Mesenchymal stem cell (in vitro differentiated cells and primary cell): ENCODE measurements at regions not wholly inside any gene's neighbourhood (a gene's known extent, or its start where the extent isn't known, plus 50 kb on each side); places are given as distances from the start of the nearest gene placed in this dataset.
A peak's percentile ranks its signal among the peaks of the same experiment; 100 is the strongest.

Source experiments
- DNase-seq: peaks from one replicate; pipeline ENCODE4 v3.0.0-alpha.2; 2013
- H2AFZ ChIP-seq: one replicate; pipeline ENCODE4 v1.6.1; 2013; ENCODE audit warnings: low read depth, mild to moderate bottlenecking, control low read depth, inconsistent platforms, low read length, moderate library complexity
- H2AK5ac ChIP-seq: 2 replicates; pipeline ENCODE4 v1.6.1; 2013; ENCODE audit warnings: low read length, moderate library complexity, mild to moderate bottlenecking, inconsistent platforms; ENCODE audit not compliant: severe bottlenecking
- H2BK120ac ChIP-seq: one replicate; pipeline ENCODE4 v1.6.1; 2013; ENCODE audit warnings: low read depth, mild to moderate bottlenecking, inconsistent platforms, low read length, moderate library complexity
- H2BK12ac ChIP-seq, 2 experiments: one replicate each; pipeline ENCODE4 v1.6.1; 2013; ENCODE audit warnings: inconsistent platforms in 2 of 2, low read length in 2 of 2, mild to moderate bottlenecking in 2 of 2, moderate library complexity in 2 of 2, control low read depth in 1 of 2
- H2BK15ac ChIP-seq: one replicate; pipeline ENCODE4 v1.6.1; 2013; ENCODE audit warnings: mild to moderate bottlenecking, low read depth, inconsistent platforms; ENCODE audit not compliant: poor library complexity, severe bottlenecking
- H2BK5ac ChIP-seq: 2 replicates; pipeline ENCODE4 v1.6.1; 2013; ENCODE audit warnings: low read depth, mild to moderate bottlenecking, low read length, control low read depth, inconsistent platforms; ENCODE audit not compliant: poor library complexity, severe bottlenecking
- H3K14ac ChIP-seq, 2 experiments: one replicate each; pipeline ENCODE4 v1.6.1; 2013; ENCODE audit warnings: inconsistent platforms in 2 of 2, low read length in 2 of 2, control low read depth in 1 of 2, mild to moderate bottlenecking in 1 of 2, moderate library complexity in 1 of 2
- H3K18ac ChIP-seq, 2 experiments: one replicate each; pipeline ENCODE4 v1.6.1; 2013; ENCODE audit warnings: inconsistent platforms in 2 of 2, low read length in 2 of 2, control low read depth in 1 of 2, low read depth in 1 of 2, mild to moderate bottlenecking in 1 of 2
- H3K23ac ChIP-seq, 2 experiments: one replicate each; pipeline ENCODE4 v1.6.1; 2013; ENCODE audit warnings: inconsistent platforms in 2 of 2, low read length in 2 of 2, mild to moderate bottlenecking in 2 of 2, moderate library complexity in 2 of 2, control low read depth in 1 of 2
- H3K27ac ChIP-seq: 2 replicates; pipeline ENCODE4 v1.5.1; 2013; ENCODE audit warnings: mild to moderate bottlenecking, moderate library complexity, low read length, control low read depth, inconsistent platforms; ENCODE audit not compliant: poor library complexity, severe bottlenecking
- H3K27me3 ChIP-seq, 2 experiments: 2 replicates each; pipeline versions ENCODE4 v1.6.1 to v1.7.0; 2013; ENCODE audit warnings: low read length in 2 of 2, mild to moderate bottlenecking in 2 of 2, moderate library complexity in 2 of 2, control low read depth in 1 of 2, inconsistent platforms in 1 of 2; ENCODE audit not compliant: control insufficient read depth in 1 of 2, insufficient read depth in 1 of 2
- H3K36me3 ChIP-seq, 2 experiments: 2 replicates each; pipeline versions ENCODE4 v1.6.1 to v1.7.0; 2013; ENCODE audit warnings: low read length in 2 of 2, control low read depth in 1 of 2, inconsistent platforms in 1 of 2, low read depth in 1 of 2, mild to moderate bottlenecking in 1 of 2; ENCODE audit not compliant: insufficient read depth in 2 of 2, control insufficient read depth in 1 of 2
- H3K4ac ChIP-seq, 2 experiments: one replicate each; pipeline ENCODE4 v1.6.1; 2013; ENCODE audit warnings: inconsistent platforms in 2 of 2, low read length in 2 of 2, mild to moderate bottlenecking in 2 of 2, moderate library complexity in 2 of 2, control low read depth in 1 of 2, low read depth in 1 of 2
- H3K4me1 ChIP-seq: 2 replicates; pipeline ENCODE4 v1.6.1; 2013; ENCODE audit warnings: low read depth, low read length, control low read depth; ENCODE audit not compliant: control insufficient read depth, insufficient read depth
- H3K4me2 ChIP-seq: 2 replicates; pipeline ENCODE4 v1.6.1; 2013; ENCODE audit warnings: low read length, mild to moderate bottlenecking, inconsistent platforms; ENCODE audit not compliant: poor library complexity, severe bottlenecking
- H3K4me3 ChIP-seq, 2 experiments: 2 replicates each; pipeline versions ENCODE4 v1.5.1 to v1.7.0; 2013; ENCODE audit warnings: low read length in 2 of 2, mild to moderate bottlenecking in 2 of 2, control low read depth in 1 of 2, low read depth in 1 of 2; ENCODE audit not compliant: insufficient read depth in 1 of 2
- H3K79me1 ChIP-seq: replicated peaks from 2 replicates; pipeline ENCODE4 v1.6.1; 2013; ENCODE audit warnings: mild to moderate bottlenecking, control low read depth, low read length, inconsistent platforms; ENCODE audit not compliant: poor library complexity, severe bottlenecking
- H3K9ac ChIP-seq: 2 replicates; pipeline ENCODE4 v1.7.0; 2013; ENCODE audit warnings: mild to moderate bottlenecking, low read length, moderate library complexity
- H3K9me3 ChIP-seq: 2 replicates; pipeline ENCODE4 v1.7.0; 2013; ENCODE audit warnings: mild to moderate bottlenecking, low read length; ENCODE audit not compliant: control insufficient read depth
- H4K8ac ChIP-seq: one replicate; pipeline ENCODE4 v1.6.1; 2013; ENCODE audit warnings: inconsistent platforms, mild to moderate bottlenecking, low read length, moderate library complexity
- H4K91ac ChIP-seq: one replicate; pipeline ENCODE4 v1.6.1; 2013; ENCODE audit warnings: mild to moderate bottlenecking, low read length, inconsistent platforms
- WGBS: methylation state at CpG from one replicate; pipeline ENCODE4 v1.1.7; 2013; ENCODE audit warnings: mixed read lengths; 5-methylcytosine and 5-hydroxymethylcytosine counted together

DNA sequence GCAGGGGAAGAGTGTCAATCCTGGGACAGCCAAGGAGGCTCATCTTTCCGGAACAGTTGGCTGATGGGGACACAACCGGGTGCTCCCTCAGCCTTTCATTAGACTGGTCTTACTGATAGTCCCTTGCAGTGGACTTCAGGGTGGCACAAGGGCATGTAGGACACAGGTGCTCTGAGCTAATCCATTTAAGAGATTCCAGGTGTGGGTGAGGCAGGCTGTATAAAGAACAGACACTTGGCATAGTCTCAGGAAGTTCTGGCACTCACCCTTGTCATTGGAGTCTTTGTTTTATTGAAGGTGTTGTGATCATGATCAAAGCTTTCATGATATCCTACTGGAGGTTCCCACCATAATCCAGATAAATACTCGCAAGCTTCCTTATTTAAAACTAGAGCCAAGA lies 341.6 kb downstream of the EMP1 start:
- Histone ChIP-seq H2BK12ac (no peak overlapping the region), H3K27me3 (no peaks in the 10 kb centered on the region), H3K23ac (no peak overlapping the region), H3K9ac (no peak overlapping the region), H3K79me1 (no peaks in the 10 kb centered on the region), H3K4me1 (no peaks in the 10 kb centered on the region), H2BK120ac (no peak overlapping the region), H3K4ac (no peak overlapping the region), H3K18ac (no peak overlapping the region), H4K8ac (no peak overlapping the region), H2AFZ (no peak overlapping the region), H2AK5ac (no peak overlapping the region), H4K91ac (no peak overlapping the region), H2BK15ac (no peak overlapping the region), H3K14ac (no peak overlapping the region), H3K4me2 (no peak overlapping the region), H3K36me3 (no peaks in the 10 kb centered on the region), H2BK5ac (no peak overlapping the region), H3K27ac (no peak overlapping the region), H3K9me3 (no peaks in the 10 kb centered on the region), H3K4me3 (no peak overlapping the region)
- 73% methylated on average over 3 of the region's 3 CpGs for WGBS
- no peak for DNase-seq

DNA sequence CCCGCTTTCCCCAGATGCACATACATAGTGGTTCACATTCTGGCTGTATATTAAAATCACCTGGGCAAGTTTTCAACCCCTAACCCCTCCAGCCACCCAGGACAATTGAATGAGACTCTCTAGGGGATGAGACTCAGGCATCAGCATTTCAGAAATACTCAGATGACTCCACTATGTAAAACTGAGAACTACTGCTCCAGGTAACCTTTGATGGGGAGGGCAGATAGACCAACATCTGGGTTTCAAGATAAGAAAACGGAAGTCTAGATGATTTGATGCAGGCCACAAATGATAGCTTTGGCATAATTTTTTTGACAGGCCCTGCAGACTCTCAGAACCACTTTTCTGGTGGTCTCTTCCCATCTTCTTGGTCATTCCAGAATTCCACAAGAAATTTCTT lies 341.1 kb downstream of the EMP1 start:
- DNase-seq: no peak
- Histone ChIP-seq H3K4me1 (no peaks in the 10 kb centered on the region), H2BK12ac (no peak overlapping the region), H3K9ac (no peak overlapping the region), H2BK15ac (no peak overlapping the region), H4K91ac (no peak overlapping the region), H3K4me3 (no peak overlapping the region), H2BK5ac (no peak overlapping the region), H2AFZ (no peak overlapping the region), H3K14ac (no peak overlapping the region), H3K36me3 (no peaks in the 10 kb centered on the region), H3K4me2 (no peak overlapping the region), H3K23ac (no peak overlapping the region), H3K18ac (no peak overlapping the region), H3K4ac (no peak overlapping the region), H3K79me1 (no peaks in the 10 kb centered on the region), H3K27ac (no peak overlapping the region), H3K27me3 (no peaks in the 10 kb centered on the region), H4K8ac (no peak overlapping the region), H3K9me3 (no peaks in the 10 kb centered on the region), H2BK120ac (no peak overlapping the region), H2AK5ac (no peak overlapping the region)
- WGBS: 60% methylated on average over 2 of the region's 2 CpGs

DNA sequence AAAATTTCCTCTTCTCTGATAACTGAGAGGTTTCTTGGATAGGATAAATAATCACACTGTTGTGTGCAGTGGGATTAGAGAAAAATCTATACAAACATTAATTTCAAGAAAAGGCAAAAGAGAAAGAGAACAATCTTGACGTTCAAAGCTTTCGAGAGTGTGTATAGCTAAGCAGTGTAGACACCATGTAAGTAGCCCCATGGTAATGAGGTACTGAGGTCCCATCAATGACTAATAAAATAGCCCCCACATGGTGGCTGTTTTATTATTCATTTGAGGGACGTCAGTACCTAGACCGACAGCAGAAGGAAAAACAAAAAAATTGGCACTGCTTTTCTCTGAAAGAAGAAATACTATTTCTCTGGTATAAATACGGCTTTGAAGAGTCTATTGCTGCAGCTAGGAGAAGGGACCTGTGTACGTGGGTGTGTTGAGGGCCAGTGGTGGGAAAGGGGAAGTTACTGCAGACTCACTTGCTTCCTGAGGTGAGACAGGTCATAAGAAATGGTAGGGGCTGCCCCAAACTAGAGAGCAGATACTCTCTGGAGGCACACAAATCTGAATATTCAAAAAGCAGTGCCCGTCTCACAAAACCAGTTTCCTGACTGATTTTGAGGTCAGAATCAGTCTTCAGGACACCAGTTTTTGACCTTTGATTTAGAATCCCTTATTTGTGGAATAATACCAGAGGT lies 339.8 kb downstream of the EMP1 start:
- H2BK15ac ChIP-seq: no peak overlapping the region
- 78% methylated on average over 7 of the region's 7 CpGs for WGBS

DNA sequence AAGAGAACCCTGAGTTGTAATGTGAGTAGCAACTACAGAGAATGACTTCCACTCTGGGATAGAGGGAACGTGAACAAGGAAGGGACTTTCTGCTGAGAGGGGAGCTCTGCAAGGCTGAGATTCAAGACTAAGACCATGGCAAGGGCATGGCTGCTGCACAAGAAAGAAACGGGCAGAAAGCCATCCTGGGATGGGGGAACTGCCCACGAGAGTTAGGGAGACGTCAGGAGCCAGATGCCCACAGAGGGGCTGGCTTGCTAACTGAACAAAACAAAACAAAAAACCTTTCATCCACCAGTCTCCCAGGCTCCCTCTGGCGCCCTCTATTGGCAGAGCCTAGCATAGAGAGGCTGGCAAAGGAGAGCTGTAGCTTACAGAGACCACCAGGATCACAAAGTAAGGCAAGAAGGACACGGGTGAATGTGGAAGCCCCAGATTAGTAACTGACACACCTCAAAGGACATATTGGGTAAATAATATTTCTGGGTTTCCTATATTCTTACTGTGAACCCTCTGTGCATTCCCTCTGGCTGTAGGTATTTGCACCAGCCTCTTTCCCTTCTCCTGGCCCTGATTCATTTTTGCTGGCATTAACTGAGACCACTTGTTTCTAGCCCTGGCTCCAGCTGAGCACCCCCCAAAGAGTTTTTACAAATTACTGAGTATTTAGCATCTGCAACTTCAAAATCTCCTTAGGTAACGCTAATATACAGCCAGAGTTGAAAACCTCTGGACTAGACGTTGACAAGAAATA lies 338.3 kb downstream of the EMP1 start:
- Histone ChIP-seq H3K27ac (no peak overlapping the region), H3K14ac (no peak overlapping the region), H3K4me3 (peak overlapping the region in 1 of 2 experiments; percentile 70), H4K91ac (no peak overlapping the region), H4K8ac (no peak overlapping the region), H3K4me2 (peak overlapping the region; percentile 59), H3K79me1 (no peaks in the 10 kb centered on the region), H3K4ac (no peak overlapping the region), H2BK15ac (no peak overlapping the region), H2AFZ (no peak overlapping the region), H3K23ac (no peak overlapping the region), H3K9me3 (no peaks in the 10 kb centered on the region), H2AK5ac (no peak overlapping the region), H3K27me3 (peaks cover 0 to 5% of the 10 kb centered on the region in 2 experiments), H2BK120ac (no peak overlapping the region), H3K4me1 (no peaks in the 10 kb centered on the region), H2BK5ac (no peak overlapping the region), H3K36me3 (no peaks in the 10 kb centered on the region), H2BK12ac (no peak overlapping the region), H3K18ac (no peak overlapping the region), H3K9ac (peak overlapping the region; percentile 66)
- peak; percentile 7 for DNase-seq
- WGBS: 34% methylated on average over 7 of the region's 8 CpGs

More for the DNA sequence above, 339.8 kb downstream of the EMP1 start:
- Histone ChIP-seq H3K4me1 (no peaks in the 10 kb centered on the region), H2BK120ac (no peak overlapping the region), H3K4ac (no peak overlapping the region), H2BK12ac (no peak overlapping the region), H4K91ac (no peak overlapping the region), H3K27me3 (no peaks in the 10 kb centered on the region), H3K79me1 (no peaks in the 10 kb centered on the region), H3K23ac (no peak overlapping the region), H3K27ac (no peak overlapping the region), H2BK5ac (no peak overlapping the region), H3K14ac (no peak overlapping the region), H3K9ac (no peak overlapping the region), H3K9me3 (no peaks in the 10 kb centered on the region), H3K36me3 (no peaks in the 10 kb centered on the region), H2AFZ (no peak overlapping the region), H3K4me2 (no peak overlapping the region), H3K18ac (no peak overlapping the region), H2AK5ac (no peak overlapping the region), H3K4me3 (no peak overlapping the region), H4K8ac (no peak overlapping the region)
- no peak for DNase-seq
